HG03139 (cell line): ENCODE measurements at regions not wholly inside any gene's neighbourhood (a gene's known extent, or its start where the extent isn't known, plus 50 kb on each side); places are given as distances from the start of the nearest gene placed in this dataset.

Experiments
- ATAC-seq: cut with Tn5 transposase; IDR thresholded peaks from one replicate; pipeline ENCODE4 v1.9.1; 2021; ENCODE audit not compliant: unreplicated experiment

DNA sequence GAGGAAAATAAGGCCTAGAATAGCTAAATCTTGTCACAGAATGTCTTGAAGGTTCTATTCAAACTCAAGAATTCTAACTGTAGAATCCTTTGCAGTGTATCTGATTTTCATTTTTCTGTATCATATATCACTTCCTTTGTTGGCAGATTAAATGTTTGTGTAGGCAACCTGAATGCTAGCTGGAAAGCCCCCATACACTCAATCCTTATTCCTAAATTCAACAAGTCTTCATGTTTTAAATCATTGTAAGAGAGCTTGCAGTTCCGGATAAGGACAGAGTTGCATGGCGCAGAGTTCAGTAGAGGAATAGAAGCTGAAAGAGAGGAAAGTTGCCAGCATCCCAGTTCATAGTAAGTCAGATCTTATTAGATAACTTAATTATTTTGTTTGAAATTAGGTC lies 242.0 kb upstream of the SEMA6D start:
- ATAC-seq: no peak

DNA sequence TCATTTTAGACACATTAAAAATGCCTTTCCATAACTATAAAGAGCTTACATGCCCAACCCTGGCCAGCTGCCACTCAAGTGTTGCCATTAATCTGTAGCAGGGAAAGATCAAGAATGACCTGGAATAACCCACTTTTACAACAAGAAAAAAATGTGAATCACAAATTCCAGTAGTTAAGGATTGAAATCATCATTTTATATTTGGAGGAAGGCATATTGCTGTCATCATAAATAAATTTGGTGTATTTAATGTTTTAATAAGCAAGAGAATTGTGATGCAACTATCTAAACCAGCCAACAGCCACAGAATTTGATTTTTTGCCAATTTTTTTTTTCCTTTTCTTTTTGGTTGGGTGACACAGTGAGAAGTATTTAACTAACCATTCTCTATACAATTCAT lies 240.0 kb upstream of the SEMA6D start:
- no peak for ATAC-seq

DNA sequence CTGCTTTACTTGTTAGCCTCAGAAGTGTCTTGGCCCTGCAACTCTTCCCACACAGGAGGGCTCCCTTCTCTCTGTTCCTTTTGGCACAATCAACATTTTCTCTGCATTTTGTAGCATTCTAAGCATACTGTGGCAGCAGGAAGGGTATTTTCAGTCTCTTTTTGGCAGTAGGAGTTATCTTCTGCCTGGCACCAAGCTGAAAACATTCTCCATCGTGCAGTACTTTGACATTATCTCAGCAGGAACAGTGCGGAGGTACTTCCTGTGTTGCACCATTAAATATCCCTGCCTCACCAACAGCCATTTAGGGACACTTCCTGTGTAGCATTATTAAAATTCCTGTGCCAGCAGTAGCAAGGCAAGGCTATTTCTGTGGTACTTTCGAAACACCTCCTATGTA lies 233.2 kb upstream of the SEMA6D start:
- ATAC-seq: no peak

DNA sequence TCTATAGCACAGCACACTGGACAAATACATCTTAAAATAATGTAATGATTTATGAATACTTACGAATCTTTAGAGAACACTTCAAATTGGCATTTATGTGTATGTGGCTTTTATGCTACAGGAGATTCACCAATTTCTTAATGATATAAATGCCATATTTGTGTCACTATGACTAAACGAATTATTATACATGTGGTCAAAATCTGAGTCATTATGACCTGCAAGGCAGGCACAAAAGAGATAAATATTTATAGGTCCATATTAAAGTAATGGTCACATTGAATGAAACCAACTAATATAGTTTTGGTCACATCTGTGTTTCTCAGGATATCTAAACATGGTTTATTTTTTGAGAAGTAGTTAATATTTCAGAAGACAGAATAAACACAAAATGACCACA lies 232.3 kb upstream of the SEMA6D start:
- ATAC-seq: no peak

DNA sequence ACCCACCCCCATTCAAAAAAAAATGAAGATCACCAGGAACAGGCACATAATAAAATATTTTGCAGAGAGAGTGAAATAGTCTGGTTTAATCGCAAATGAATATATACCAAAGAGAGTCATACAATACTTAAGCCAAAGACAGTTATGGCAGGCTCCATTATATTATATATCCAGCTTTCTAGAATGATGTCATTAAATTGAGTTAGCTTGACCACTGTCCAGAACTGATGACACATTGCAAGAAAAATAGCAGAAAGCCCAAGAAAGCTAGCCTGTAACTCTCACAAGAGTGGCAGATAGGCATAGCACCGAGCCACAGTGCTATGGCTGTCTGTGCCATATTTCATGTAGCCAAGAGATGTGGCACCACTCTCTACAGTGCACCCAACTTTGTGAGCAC lies 231.9 kb upstream of the SEMA6D start:
- ATAC-seq: no peak

DNA sequence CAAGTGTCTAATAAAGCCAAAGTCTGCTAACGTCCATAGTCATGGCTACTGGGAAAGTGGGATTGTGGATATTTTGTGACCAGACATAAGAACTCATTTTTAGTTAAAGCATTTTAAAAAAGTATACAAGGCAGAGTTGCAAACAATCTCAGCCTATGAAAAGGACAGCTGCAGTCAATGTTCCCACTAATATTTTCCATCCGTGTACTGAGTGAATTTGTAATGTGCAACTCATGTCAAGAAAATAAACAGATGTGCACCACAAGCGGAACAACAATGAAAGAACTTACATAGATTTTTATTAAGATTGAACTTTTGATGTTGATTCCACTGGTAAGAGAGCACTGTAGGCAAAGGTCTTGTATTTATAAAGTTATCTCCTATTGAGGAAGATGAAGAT lies 231.3 kb upstream of the SEMA6D start:
- ATAC-seq: no peak

DNA sequence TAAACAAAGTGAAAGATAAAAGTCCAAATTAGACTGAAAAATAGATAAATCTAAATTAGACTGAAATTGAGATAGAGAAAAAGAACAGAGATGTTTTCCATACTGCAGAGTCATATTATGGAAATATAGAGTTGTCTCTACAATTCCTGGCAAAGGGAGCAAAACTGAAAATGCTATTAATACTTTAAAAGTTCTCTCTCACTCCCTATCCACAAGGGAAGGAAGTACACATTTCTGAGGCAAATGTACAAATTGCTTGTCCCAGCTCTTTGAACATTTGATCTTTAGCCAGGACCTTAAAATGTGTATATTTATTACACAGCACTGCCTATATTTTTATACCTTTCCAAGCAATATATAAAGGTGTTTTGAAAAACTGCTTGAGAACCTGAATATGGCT lies 225.1 kb upstream of the SEMA6D start:
- no peak for ATAC-seq

DNA sequence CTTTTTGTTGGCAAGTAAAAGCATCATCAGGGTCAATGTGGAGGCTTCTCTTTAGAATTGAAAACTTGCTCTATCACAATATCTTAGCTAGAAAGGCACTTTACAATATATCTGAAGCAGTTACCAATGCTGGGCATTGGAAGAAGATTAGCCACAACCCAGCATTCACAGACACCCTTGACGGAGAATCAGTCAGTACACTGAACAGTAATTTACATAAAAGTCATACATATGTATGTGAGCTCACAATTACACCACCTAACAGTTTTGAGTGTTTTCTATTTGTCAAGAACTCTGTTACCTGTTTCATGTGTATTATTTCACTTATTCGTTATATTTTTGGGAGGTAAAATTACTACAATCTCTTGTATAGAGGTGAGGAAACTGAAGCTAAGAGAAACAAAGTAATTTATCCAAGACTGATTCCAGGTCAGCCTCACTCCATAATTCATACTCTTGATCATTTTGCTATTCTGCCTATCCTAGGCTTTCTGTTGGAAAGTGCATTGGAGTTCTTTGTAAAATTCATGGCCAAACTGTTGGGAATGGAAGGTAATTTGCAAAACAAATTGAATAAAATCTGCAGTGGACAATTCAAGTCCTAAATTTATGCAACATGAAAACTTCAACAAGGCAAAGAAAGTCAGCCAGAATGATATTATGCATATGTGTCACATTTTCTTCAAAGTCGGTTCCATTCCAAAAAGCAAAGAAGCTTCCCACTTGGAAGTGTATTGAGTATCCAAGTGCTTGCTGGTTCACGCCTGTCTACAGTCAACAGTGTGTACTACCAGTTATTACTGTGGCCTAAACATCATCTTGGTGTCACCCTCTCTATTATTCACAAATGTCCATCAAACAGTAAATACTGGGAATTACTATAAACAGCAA lies 223.7 kb upstream of the SEMA6D start:
- ATAC-seq: no peak

DNA sequence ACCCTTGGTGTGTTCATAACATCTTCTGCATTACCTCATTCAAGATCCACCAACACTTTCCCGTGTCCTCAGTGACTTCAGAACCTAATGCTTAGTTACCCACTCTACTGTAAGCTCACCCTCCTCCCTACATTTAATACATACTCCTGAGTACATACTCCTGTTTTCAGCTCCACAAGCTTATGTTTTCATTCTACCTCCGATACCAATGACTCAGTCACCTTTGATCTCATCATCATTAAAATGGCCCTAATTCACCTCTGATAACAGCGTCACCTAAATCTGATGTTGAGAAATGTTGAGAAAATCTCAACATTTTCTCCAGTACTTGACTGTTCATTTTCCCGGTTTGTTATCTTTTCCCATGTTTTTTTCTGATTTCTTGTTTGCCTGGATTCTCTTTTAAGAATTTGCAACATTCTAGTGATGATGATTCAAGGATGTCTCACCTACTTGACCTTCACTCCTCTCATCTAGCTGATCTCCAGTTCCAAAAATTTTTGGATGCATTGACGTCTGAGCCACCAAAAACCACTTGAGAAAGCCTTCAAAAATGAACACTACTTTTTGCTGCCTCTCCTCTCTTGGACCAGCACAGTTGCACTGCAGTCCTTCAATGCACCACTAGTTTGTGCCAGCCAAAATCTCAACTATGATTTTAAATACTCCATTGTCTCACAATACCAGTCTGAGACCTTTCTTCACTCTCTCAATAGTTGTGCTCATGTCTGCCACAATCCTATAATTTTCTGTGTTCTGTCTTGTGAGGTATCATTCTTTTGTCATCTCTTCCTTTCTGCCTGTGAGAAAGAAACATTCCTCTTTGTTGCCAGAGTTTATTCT lies 220.7 kb upstream of the SEMA6D start:
- no peak for ATAC-seq

DNA sequence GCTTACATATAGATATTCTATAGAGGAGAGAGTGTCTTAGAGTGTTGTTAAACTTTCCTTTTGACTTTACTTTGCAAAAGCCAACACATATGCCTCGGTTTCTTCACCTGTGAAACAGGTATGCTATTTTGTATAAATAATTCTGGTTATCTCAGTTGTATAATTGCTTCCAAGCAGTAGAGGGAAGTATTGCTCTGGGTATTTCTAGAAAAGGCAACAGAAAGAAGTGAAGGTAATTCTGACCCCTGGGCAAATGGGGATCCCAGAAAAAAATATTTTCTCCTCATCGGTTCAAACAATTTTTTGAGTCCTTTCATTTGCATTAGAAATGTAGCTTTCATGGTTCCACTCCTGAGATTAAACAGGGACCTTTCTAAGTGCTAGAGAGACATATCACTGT lies 216.5 kb upstream of the SEMA6D start:
- no peak for ATAC-seq

DNA sequence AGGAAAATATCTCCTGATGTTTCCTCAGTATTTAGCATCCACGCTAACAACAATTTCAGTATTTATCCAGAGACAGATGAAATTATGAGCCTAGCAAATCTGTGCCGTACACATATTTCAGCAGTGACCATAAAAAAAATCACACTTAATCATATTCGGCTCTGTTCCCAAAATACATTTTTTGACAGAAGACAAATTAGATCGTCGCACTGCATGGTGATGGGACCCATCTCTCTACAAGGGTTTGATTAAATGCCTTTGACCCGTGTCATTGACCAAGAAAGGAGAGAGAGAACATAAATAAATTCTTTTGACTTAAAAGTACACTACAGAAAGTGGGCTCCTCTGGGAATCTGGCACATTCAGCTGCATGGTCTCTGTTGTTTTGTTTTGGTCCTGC lies 215.3 kb upstream of the SEMA6D start:
- ATAC-seq: no peak

DNA sequence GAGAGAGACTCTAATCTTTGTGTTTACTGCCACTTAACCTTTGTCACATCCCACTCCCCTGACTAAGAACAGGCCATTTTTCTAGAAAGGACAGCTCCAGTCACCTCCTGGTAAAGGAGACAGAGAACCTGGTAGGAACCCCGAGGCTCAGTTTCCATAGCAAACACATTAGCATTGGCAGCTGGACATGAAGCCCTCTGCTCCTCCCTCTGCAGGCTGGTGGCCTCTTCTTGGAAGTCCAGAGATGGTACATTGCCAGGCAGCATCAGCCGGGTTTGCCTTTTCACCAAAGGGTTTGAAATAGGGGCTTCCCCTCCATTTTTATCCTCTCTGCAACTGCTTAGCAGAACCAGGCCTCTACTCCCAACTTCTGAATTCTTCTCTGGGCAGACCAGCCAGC lies 213.4 kb upstream of the SEMA6D start:
- no peak for ATAC-seq

DNA sequence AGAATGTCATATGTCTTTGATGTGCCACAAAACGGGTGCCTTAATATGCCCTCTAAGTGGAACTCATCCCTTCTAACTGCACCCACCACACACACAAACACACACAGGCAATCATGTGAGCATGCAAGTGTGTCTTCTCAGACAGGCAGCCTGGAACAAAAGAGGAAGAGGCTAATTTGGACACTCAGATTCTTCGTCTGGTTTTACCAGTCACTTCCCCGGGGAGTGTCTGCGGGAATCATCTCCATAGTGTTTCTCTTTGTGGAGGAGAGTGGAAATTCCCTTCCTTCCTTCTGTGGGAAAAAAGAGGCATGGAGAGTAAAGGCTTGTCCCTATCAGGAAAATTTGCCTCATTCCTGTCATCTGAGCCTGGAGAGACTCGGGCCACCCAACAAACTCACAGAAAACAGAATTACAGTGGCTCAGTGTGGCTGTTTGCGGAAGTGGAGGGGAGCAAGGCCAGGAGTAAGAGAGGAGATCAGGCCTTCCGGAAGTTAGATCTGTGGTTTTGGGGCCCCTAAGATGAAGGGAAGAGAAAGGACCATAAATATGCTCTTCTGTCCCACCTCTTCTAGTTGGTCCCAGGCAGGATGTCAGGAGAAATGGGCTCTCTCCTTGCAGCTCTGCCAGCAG lies 212.6 kb upstream of the SEMA6D start:
- ATAC-seq: no peak

DNA sequence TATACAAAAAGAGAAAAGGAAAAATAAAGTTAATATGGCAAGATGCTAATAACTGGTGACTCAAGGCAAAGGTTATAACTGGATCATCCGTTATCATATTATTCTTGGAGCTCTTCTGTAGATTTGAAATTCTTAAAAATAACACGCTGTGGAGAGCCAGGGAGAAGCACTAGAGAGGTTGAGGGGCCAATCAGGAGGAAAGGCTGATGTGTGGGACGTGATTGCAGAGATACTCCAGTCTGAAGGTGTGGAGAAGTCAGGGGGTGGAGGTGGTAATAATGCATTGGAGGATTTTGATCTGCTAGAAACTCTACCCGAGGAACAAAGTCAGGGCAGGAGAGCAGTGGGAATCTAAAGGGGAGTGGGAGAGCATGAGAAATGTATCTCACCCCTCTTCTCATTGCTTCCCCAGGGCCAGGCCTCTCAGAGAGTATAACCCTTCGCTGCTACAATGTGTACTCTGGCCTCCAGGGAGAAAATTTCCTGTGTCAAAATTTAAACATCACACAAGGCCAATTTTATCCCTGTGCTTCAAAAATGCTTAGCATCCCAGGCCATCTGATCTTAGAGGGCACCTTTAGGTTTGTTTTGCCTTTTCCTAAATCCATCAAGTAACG lies 211.5 kb upstream of the SEMA6D start:
- ATAC-seq: no peak

DNA sequence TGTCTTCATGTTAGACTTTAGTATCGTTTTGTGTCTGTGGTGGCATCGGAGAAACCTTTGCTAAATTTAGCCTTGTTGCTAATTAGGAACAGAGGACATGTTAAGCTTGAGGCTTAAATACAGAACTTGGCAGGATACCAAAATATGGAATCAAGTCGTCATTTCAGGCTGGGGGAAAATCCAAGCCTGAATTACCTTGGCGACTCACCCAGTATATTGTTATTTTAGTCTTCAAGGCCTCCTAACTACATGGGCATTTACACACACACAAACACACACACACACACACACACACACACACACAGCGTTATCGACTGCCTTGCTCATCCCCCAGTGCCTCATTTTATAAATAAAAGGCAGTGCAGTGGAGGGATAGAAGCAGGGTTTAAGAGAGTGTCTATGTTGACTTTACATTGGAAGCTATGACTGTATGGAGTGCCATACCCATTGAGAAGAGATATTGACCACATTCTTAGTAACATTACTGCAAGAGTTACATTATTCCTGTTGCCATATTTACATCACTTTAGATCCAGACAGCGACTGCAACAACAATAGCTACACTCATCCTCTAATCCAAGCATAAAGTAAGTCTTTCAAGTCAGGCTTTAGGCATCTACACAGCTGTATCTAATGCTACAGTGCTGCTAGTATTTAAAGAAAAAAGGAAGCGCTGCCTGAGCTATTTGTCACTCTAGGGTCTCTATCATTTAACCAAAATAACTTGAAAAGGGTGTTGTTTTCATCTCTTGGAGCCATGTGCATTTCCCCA lies 210.8 kb upstream of the SEMA6D start:
- ATAC-seq: no peak

DNA sequence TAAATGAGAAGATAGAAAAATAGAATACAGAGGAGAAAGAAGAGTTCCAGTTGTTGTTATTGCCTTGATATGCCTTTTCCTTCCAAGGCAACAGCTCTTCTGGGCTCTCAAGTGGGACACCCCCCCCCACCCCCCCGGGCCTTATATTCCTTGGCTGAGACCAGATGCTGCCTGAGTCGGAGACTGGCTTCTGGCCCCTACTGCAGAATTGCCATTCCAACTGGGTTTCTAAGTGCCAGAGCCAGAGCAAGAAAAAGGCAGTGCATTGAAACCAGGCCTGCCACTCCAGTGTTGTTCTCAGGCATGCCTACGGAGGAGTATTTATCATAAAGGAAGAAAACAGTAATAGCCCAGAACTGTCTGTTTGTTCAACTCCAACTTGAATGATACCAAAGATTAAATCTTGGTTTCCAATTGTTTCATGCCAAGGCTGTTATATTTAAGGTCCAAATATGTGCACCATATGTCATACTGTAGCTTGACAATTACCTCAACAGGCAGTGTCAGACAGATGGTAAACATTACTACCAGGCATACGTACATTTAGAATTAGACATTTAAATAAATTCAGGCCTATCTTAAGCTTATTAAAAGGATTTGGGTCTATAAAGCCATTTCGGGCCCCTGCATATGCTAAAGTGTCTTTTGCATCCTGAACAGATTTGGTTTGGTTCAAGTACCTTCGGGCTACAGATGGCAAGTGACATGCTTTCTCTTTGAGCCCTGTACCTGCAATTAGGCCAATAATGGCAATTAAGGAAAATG lies 209.9 kb upstream of the SEMA6D start:
- no peak for ATAC-seq

DNA sequence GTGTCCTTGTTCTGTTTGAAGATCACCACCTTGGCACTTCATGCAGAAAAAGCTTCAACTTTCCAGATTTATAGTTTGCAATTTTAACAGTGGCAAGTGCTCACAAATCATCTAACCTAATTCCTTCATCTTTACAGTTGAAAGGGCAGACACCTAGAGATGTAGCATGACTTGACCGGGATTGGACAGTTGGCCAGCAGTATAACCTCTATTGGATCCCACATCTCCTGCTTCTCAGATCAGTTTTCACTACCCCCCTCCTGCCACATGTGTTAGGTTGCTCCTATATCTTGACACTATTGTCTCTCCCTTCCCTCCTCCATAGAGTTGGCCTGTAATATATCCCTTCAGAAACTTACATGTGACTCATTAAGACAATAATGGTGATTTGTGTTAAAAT lies 206.0 kb upstream of the SEMA6D start:
- ATAC-seq: no peak

DNA sequence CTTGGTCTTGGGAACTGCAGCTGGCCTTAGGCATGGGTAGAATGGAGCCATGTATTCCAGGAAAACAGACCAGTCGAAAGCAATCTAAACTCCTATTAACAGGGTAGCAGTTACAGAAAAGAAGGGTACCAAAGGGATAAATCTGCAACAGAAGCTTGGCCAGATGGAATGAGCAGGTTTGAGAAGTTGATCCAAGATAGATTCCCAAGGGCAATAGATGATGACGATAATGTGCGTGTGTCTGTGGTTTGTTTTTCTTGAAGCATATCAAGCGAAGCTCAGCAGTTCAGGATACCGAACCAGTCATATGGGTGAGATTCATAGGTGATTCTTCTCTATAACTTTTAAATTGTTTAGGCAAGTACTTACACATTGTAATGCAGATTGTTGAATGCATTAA lies 203.8 kb upstream of the SEMA6D start:
- ATAC-seq: no peak

DNA sequence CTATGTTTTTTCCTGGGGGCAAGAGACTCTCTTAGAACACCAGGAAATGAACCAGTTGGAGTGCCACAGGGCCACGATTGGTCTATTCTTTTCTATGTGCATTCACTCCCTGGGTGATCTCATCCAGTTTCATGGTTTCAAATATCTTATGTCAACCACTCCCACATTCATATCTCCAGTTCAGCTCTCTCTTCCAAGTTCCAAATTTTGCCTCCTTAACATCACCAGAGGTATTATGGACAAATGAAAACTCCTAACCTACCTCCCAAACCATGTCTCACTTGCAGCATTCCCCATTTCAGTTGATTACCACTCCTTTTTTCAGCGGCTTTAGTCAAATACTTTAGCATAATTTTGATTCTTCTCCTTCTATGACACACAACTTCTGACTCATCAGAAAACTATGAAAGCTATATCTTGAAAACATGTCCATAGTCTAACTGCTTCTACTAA lies 203.1 kb upstream of the SEMA6D start:
- ATAC-seq: no peak

DNA sequence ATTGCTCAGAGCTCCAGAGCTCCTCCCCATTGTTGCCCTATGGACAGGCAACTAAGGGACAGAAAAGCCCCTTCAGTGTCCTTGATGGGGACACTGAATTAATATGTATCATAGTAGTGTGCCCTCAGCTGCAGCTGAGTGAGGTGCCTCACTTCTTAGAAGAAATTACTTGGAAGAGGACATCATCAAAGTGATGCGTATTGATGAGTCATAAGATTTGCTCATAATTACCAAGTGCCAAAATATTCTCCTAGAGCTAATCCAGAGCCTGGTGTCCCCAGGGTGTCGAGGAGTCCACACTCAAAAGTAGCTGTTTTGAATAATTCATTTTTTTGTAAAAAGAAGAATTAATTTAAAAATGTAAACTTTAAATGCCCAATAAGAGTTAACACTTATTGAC lies 200.7 kb upstream of the SEMA6D start:
- ATAC-seq: no peak
